RWPE2 (cell line): ENCODE measurements at regions not wholly inside any gene's neighbourhood (a gene's known extent, or its start where the extent isn't known, plus 50 kb on each side); places are given as distances from the start of the nearest gene placed in this dataset.
"Not testable (repeated sequence)": the region's sequence is repeated elsewhere in the genome, so short reads cannot be mapped to it uniquely, and the experiment has no call there.

Source experiments
- ATAC-seq: fragments of 200-7000 bp; cut with Tn5 transposase; 3 replicates; pipeline ENCODE4 v1.9.1; 2021; ENCODE audit warnings: low read depth
- DNase-seq: peaks from one replicate; pipeline ENCODE4 v3.0.0-alpha.2; 2020; ENCODE audit warnings: low spot score
- H3K27ac ChIP-seq: fragments of 450-650 bp; 2 replicates; pipeline ENCODE4 v1.5.1; 2017; ENCODE audit warnings: mild to moderate bottlenecking; ENCODE audit not compliant: poor library complexity, severe bottlenecking
- H3K27me3 ChIP-seq: fragments of 250-450 bp; sonication (Bioruptor Pico); 2 replicates; pipeline ENCODE4 v1.5.1; 2021; ENCODE audit warnings: mild to moderate bottlenecking, moderate library complexity; ENCODE audit not compliant: insufficient read depth, poor library complexity, severe bottlenecking
- H3K36me3 ChIP-seq: fragments of 250-450 bp; sonication (Bioruptor Pico); 2 replicates; pipeline ENCODE4 v1.5.1; 2020; ENCODE audit warnings: low read depth, mild to moderate bottlenecking, moderate library complexity
- H3K4me1 ChIP-seq: fragments of 250-450 bp; sonication (Bioruptor Pico); 2 replicates; pipeline ENCODE4 v1.5.1; 2021; ENCODE audit warnings: mild to moderate bottlenecking, moderate library complexity; ENCODE audit not compliant: insufficient read depth, poor library complexity, severe bottlenecking
- H3K4me3 ChIP-seq: fragments of 250-450 bp; sonication (Bioruptor Pico); 2 replicates; pipeline ENCODE4 v1.5.1; 2021; ENCODE audit warnings: mild to moderate bottlenecking, moderate library complexity; ENCODE audit not compliant: severe bottlenecking
- H3K9me3 ChIP-seq: fragments of 250-450 bp; sonication (Bioruptor Pico); 2 replicates; pipeline ENCODE4 v1.5.1; 2021; ENCODE audit warnings: mild to moderate bottlenecking, moderate library complexity; ENCODE audit not compliant: severe bottlenecking
- TF ChIP-seq, protein P1 (sequence below): fragments of 450-650 bp; IDR thresholded peaks from one replicate; pipeline ENCODE4 v1.5.1; 2017; ENCODE audit warnings: mild to moderate bottlenecking, moderate library complexity; ENCODE audit not compliant: poor library complexity, severe bottlenecking

DNA sequence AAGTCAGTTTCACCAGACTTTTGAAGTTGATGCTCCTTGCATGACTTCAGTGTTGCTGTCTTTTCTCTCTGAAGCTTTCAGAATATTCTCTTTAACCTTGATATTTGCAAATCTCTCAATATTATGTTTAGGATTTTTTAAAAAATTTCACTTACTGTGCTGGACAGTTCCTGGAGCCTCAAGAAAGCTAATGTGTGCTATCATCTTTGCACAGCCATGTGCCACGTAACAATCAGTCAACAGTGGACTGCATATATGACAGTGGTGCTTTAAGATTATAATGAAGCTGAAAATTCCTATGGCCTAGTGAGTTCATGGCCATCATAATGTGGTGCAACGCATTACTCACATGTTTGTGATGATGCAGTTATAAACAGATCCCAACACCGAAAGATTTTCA lies 59.1 kb upstream of the OGFRL1 start:
- DNase-seq (no peak), ATAC-seq (no peak)
- H3K27me3 ChIP-seq, result no peaks in the 10 kb centered on the region
- TF ChIP-seq, protein P1, sequence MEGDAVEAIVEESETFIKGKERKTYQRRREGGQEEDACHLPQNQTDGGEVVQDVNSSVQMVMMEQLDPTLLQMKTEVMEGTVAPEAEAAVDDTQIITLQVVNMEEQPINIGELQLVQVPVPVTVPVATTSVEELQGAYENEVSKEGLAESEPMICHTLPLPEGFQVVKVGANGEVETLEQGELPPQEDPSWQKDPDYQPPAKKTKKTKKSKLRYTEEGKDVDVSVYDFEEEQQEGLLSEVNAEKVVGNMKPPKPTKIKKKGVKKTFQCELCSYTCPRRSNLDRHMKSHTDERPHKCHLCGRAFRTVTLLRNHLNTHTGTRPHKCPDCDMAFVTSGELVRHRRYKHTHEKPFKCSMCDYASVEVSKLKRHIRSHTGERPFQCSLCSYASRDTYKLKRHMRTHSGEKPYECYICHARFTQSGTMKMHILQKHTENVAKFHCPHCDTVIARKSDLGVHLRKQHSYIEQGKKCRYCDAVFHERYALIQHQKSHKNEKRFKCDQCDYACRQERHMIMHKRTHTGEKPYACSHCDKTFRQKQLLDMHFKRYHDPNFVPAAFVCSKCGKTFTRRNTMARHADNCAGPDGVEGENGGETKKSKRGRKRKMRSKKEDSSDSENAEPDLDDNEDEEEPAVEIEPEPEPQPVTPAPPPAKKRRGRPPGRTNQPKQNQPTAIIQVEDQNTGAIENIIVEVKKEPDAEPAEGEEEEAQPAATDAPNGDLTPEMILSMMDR, result no peak
- peaks cover 14% of the 10 kb centered on the region for H3K4me1 ChIP-seq
- no peak overlapping the region for H3K4me3 ChIP-seq
- H3K9me3 ChIP-seq, result no peaks in the 10 kb centered on the region
- no peaks in the 10 kb centered on the region for H3K36me3 ChIP-seq
- peak overlapping the region; percentile 68 for H3K27ac ChIP-seq

DNA sequence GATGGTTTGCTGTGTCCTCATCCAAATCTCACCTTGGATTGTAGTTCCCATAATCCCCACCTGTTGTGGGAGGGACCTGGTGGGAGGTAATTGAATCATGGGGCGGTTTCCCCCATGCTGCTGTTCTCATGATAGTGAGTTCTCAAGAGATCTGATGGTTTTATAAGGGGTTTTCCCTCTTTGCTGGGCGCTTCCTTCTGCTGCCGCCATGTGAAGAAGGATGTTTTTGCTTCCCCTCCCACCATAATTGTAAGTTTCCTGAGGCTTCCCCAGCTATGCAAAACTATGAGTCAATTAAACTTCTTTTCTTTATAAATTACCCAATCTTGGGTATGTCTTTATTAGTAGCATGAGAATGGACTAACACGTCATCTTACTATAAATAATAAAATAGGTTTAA lies 55.7 kb upstream of the OGFRL1 start:
- ATAC-seq, H3K9me3 ChIP-seq, DNase-seq, H3K4me3 ChIP-seq, H3K36me3 ChIP-seq, H3K27ac ChIP-seq, H3K27me3 ChIP-seq: not testable (repeated sequence)
- H3K4me1 ChIP-seq, result peaks cover 12% of the 10 kb centered on the region

DNA sequence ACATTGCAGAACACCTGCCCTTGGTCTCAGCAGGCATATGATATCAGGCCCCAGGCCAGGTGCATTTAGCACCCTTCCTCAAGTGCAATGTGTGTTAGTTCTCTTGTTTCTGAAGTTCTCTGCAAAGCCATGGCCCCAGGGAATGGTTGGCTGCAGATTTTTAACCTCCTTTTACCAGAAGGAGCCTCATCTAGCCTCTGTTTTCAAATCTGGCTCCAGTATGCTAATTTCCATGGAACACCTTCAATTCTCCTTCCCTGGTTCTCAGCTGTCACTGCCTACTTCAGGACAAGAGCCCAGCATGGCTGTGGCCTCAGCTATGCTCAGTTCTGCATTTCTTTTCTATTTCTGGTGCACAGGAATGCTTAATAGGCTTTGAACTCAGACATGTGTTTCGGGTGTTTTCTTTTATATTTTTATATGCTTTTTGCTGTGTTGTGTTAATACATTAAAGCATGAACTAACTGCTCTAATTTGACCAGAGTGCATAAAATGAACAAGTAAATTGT lies 51.6 kb upstream of the OGFRL1 start:
- H3K9me3 ChIP-seq, result no peaks in the 10 kb centered on the region
- H3K36me3 ChIP-seq, result no peaks in the 10 kb centered on the region
- ATAC-seq (no peak), DNase-seq (no peak)
- no peaks in the 10 kb centered on the region for H3K27me3 ChIP-seq
- TF ChIP-seq, protein P1, result no peak
- no peak overlapping the region for H3K4me3 ChIP-seq
- H3K4me1 ChIP-seq, result no peaks in the 10 kb centered on the region
- no peak overlapping the region for H3K27ac ChIP-seq

DNA sequence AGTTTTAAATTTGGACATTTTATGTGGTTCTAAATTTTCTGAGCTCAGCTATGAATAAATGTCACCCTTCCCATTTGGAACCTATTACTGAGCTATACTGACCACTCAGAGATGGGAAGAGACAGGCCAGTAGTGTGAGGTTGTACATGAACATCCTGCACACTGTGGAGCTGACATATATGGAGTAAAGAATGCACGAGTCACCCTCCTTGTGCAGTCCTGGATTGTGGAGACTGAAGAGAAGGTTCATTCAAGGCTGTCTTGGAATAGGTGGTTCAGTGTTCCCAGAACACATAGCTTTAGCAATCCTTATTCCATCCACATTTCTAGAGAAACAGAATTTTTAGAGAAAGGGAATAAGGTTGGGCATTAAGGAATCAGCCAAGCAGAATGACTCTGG lies 50.3 kb upstream of the OGFRL1 start:
- ATAC-seq (peak; percentile 80), DNase-seq (no peak)
- TF ChIP-seq, protein P1, result no peak
- no peaks in the 10 kb centered on the region for H3K36me3 ChIP-seq
- no peak overlapping the region for H3K27ac ChIP-seq
- H3K4me1 ChIP-seq, result no peaks in the 10 kb centered on the region
- no peak overlapping the region for H3K4me3 ChIP-seq
- H3K9me3 ChIP-seq, result no peaks in the 10 kb centered on the region
- H3K27me3 ChIP-seq, result no peaks in the 10 kb centered on the region
